ENCODE measurements at regions not wholly inside any gene's neighbourhood (a gene's known extent, or its start where the extent isn't known, plus 50 kb on each side); places are given as distances from the start of the nearest gene placed in this dataset.

GRCh38 chr3:74808506-74809275 is 194.2 kb upstream of the CNTN3 start:
- Histone ChIP-seq H3K4me2 (ENCODE audit: low read length) (no peak overlapping the region), H3K4me1 (ENCODE audit: insufficient read depth, low read length, severe bottlenecking) (no peaks in the 10 kb centered on the region), H3K27me3 (ENCODE audit: insufficient read depth, low read length) (no peaks in the 10 kb centered on the region), H4K20me1 (ENCODE audit: insufficient read depth, low read length) (no peaks in the 10 kb centered on the region), H3F3A (ENCODE audit: insufficient read depth, low read length) (no peaks in the 10 kb centered on the region), H3K79me2 (ENCODE audit: insufficient read depth, low read length) (no peaks in the 10 kb centered on the region), H3K9ac (ENCODE audit: low read length) (no peak overlapping the region), H3K36me3 (ENCODE audit: insufficient read depth, low read length) (no peaks in the 10 kb centered on the region), H3K4me3 (ENCODE audit: low read depth, low read length, poor library complexity, severe bottlenecking) (no peak overlapping the region), H3K9me3 (ENCODE audit: low read length) (no peaks in the 10 kb centered on the region), H3K27ac (ENCODE audit: low read depth, low read length, poor library complexity, severe bottlenecking) (no peak overlapping the region), H3K9me2 (ENCODE audit: low read depth, low read length) (no peaks in the 10 kb centered on the region), H2AFZ (ENCODE audit: low read length) (no peak overlapping the region)
- TF ChIP-seq EZH2 (IDR thresholded peaks at IDR 0.05; ENCODE audit: borderline replicate concordance, low read length) (no peak), CTCF (IDR thresholded peaks at IDR 0.05; ENCODE audit: low read length) (no peak)

- H3K4me1 ChIP-seq (ENCODE audit: insufficient read depth, low read length, severe bottlenecking), result no peaks in the 10 kb centered on the region
- no peaks in the 10 kb centered on the region for H3K36me3 ChIP-seq (ENCODE audit: insufficient read depth, low read length)
- H3K79me2 ChIP-seq (ENCODE audit: insufficient read depth, low read length), result no peaks in the 10 kb centered on the region
- H4K20me1 ChIP-seq (ENCODE audit: insufficient read depth, low read length), result no peaks in the 10 kb centered on the region
- no peak overlapping the region for H2AFZ ChIP-seq (ENCODE audit: low read length)
- H3K9ac ChIP-seq (ENCODE audit: low read length), result no peak overlapping the region
- H3K9me2 ChIP-seq (ENCODE audit: low read depth, low read length), result no peaks in the 10 kb centered on the region
- H3K9me3 ChIP-seq (ENCODE audit: low read length), result no peaks in the 10 kb centered on the region
- no peaks in the 10 kb centered on the region for H3F3A ChIP-seq (ENCODE audit: insufficient read depth, low read length)
- no peak overlapping the region for H3K4me2 ChIP-seq (ENCODE audit: low read length)
- TF ChIP-seq EZH2 (IDR thresholded peaks at IDR 0.05; ENCODE audit: borderline replicate concordance, low read length) (no peak), CTCF (IDR thresholded peaks at IDR 0.05; ENCODE audit: low read length) (no peak)
- no peak overlapping the region for H3K4me3 ChIP-seq (ENCODE audit: low read depth, low read length, poor library complexity, severe bottlenecking)
- H3K27me3 ChIP-seq (ENCODE audit: insufficient read depth, low read length), result no peaks in the 10 kb centered on the region
- no peak overlapping the region for H3K27ac ChIP-seq (ENCODE audit: low read depth, low read length, poor library complexity, severe bottlenecking)
These were observed 187.5 kb upstream of the CNTN3 start for GRCh38 chr3:74801924-74802323.

- no peak overlapping the region for H3K4me3 ChIP-seq (ENCODE audit: low read depth, low read length, poor library complexity, severe bottlenecking)
- no peaks in the 10 kb centered on the region for H3K9me2 ChIP-seq (ENCODE audit: low read depth, low read length)
- no peaks in the 10 kb centered on the region for H3K27me3 ChIP-seq (ENCODE audit: insufficient read depth, low read length)
- no peak overlapping the region for H3K27ac ChIP-seq (ENCODE audit: low read depth, low read length, poor library complexity, severe bottlenecking)
- H3K4me2 ChIP-seq (ENCODE audit: low read length), result no peak overlapping the region
- no peaks in the 10 kb centered on the region for H4K20me1 ChIP-seq (ENCODE audit: insufficient read depth, low read length)
- no peaks in the 10 kb centered on the region for H3K4me1 ChIP-seq (ENCODE audit: insufficient read depth, low read length, severe bottlenecking)
- no peak overlapping the region for H2AFZ ChIP-seq (ENCODE audit: low read length)
- no peak overlapping the region for H3K9ac ChIP-seq (ENCODE audit: low read length)
- no peaks in the 10 kb centered on the region for H3K9me3 ChIP-seq (ENCODE audit: low read length)
- H3K36me3 ChIP-seq (ENCODE audit: insufficient read depth, low read length), result no peaks in the 10 kb centered on the region
- no peak for TF ChIP-seq CTCF (IDR thresholded peaks at IDR 0.05; ENCODE audit: low read length)
- no peak for TF ChIP-seq EZH2 (IDR thresholded peaks at IDR 0.05; ENCODE audit: borderline replicate concordance, low read length)
- H3K79me2 ChIP-seq (ENCODE audit: insufficient read depth, low read length), result no peaks in the 10 kb centered on the region
- no peaks in the 10 kb centered on the region for H3F3A ChIP-seq (ENCODE audit: insufficient read depth, low read length)
These were observed 174.7 kb upstream of the CNTN3 start for GRCh38 chr3:74789111-74789510.

Data from OCI-LY1 (cell line).